ENCODE measurements at regions not wholly inside any gene's neighbourhood (a gene's known extent, or its start where the extent isn't known, plus 50 kb on each side); places are given as distances from the start of the nearest gene placed in this dataset.
"Not testable (repeated sequence)": the region's sequence is repeated elsewhere in the genome, so short reads cannot be mapped to it uniquely, and the experiment has no call there.

DNA sequence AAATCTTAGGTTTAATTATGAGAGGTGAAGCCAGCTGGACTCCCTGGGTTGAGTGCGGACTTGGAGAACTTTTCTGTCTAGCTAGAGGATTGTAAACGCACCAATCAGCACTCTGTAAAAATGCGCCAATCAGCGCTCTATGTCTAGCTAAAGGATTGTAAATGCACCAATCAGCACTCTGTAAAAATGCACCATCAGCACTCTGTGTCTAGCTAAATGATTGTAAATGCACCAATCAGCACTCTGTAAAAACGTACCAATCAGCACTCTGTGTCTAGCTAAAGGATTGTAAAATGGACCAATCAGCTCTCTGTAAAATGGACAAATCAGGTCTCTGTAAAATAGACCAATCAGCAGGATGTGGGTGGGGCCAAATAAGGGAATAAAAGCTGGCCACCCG lies 345.1 kb upstream of the POT1 start:
- TF ChIP-seq, protein P1, sequence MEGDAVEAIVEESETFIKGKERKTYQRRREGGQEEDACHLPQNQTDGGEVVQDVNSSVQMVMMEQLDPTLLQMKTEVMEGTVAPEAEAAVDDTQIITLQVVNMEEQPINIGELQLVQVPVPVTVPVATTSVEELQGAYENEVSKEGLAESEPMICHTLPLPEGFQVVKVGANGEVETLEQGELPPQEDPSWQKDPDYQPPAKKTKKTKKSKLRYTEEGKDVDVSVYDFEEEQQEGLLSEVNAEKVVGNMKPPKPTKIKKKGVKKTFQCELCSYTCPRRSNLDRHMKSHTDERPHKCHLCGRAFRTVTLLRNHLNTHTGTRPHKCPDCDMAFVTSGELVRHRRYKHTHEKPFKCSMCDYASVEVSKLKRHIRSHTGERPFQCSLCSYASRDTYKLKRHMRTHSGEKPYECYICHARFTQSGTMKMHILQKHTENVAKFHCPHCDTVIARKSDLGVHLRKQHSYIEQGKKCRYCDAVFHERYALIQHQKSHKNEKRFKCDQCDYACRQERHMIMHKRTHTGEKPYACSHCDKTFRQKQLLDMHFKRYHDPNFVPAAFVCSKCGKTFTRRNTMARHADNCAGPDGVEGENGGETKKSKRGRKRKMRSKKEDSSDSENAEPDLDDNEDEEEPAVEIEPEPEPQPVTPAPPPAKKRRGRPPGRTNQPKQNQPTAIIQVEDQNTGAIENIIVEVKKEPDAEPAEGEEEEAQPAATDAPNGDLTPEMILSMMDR (IDR thresholded peaks at IDR 0.05) = not testable (repeated sequence)
- TF ChIP-seq POLR2A (IDR thresholded peaks at IDR 0.05) = not testable (repeated sequence)
